ENCODE measurements at regions not wholly inside any gene's neighbourhood (a gene's known extent, or its start where the extent isn't known, plus 50 kb on each side); places are given as distances from the start of the nearest gene placed in this dataset.

GRCh38 chr2:4884117-4884571 lies 808.0 kb upstream of the SOX11 start:
- TF ChIP-seq REST (IDR thresholded peaks at IDR 0.05; ENCODE audit: insufficient read depth in 1 of 2, low read depth in 2 of 2, low read length in 2 of 2), result no peak
- no peak for TF ChIP-seq FOXP2 (optimal IDR thresholded peaks at IDR 0.05; ENCODE audit: borderline replicate concordance, extremely low read depth, extremely low read length, insufficient read depth)
- no peak for TF ChIP-seq TAF1 (IDR thresholded peaks at IDR 0.05; ENCODE audit: borderline replicate concordance, insufficient read depth, low read length)
- TF ChIP-seq SIN3A (IDR thresholded peaks at IDR 0.05; ENCODE audit: borderline replicate concordance, insufficient read depth, low read length), result no peak
- TF ChIP-seq POLR2AphosphoS5 (IDR thresholded peaks at IDR 0.05; ENCODE audit: low read depth, low read length), result no peak

GRCh38 chr2:4891394-4891793 lies 800.8 kb upstream of the SOX11 start:
- TF ChIP-seq TAF1 (IDR thresholded peaks at IDR 0.05; ENCODE audit: borderline replicate concordance, insufficient read depth, low read length) (no peak), REST (IDR thresholded peaks at IDR 0.05; ENCODE audit: insufficient read depth in 1 of 2, low read depth in 2 of 2, low read length in 2 of 2) (no peak), FOXP2 (optimal IDR thresholded peaks at IDR 0.05; ENCODE audit: borderline replicate concordance, extremely low read depth, extremely low read length, insufficient read depth) (no peak), SIN3A (IDR thresholded peaks at IDR 0.05; ENCODE audit: borderline replicate concordance, insufficient read depth, low read length) (no peak), POLR2AphosphoS5 (IDR thresholded peaks at IDR 0.05; ENCODE audit: low read depth, low read length) (no peak)

GRCh38 chr2:4895371-4895770 lies 796.8 kb upstream of the SOX11 start:
- TF ChIP-seq REST (IDR thresholded peaks at IDR 0.05; ENCODE audit: insufficient read depth in 1 of 2, low read depth in 2 of 2, low read length in 2 of 2), result no peak
- TF ChIP-seq TAF1 (IDR thresholded peaks at IDR 0.05; ENCODE audit: borderline replicate concordance, insufficient read depth, low read length), result no peak
- TF ChIP-seq POLR2AphosphoS5 (IDR thresholded peaks at IDR 0.05; ENCODE audit: low read depth, low read length), result no peak
- TF ChIP-seq FOXP2 (optimal IDR thresholded peaks at IDR 0.05; ENCODE audit: borderline replicate concordance, extremely low read depth, extremely low read length, insufficient read depth), result no peak
- no peak for TF ChIP-seq SIN3A (IDR thresholded peaks at IDR 0.05; ENCODE audit: borderline replicate concordance, insufficient read depth, low read length)

- TF ChIP-seq FOXP2 (optimal IDR thresholded peaks at IDR 0.05; ENCODE audit: borderline replicate concordance, extremely low read depth, extremely low read length, insufficient read depth) (no peak), SIN3A (IDR thresholded peaks at IDR 0.05; ENCODE audit: borderline replicate concordance, insufficient read depth, low read length) (no peak), TAF1 (IDR thresholded peaks at IDR 0.05; ENCODE audit: borderline replicate concordance, insufficient read depth, low read length) (no peak), REST (IDR thresholded peaks at IDR 0.05; ENCODE audit: insufficient read depth in 1 of 2, low read depth in 2 of 2, low read length in 2 of 2) (no peak), POLR2AphosphoS5 (IDR thresholded peaks at IDR 0.05; ENCODE audit: low read depth, low read length) (no peak)
Observed at GRCh38 chr2:4898706-4899105, 793.5 kb upstream of the SOX11 start.

- TF ChIP-seq REST (IDR thresholded peaks at IDR 0.05; ENCODE audit: insufficient read depth in 1 of 2, low read depth in 2 of 2, low read length in 2 of 2) (no peak), POLR2AphosphoS5 (IDR thresholded peaks at IDR 0.05; ENCODE audit: low read depth, low read length) (no peak), FOXP2 (optimal IDR thresholded peaks at IDR 0.05; ENCODE audit: borderline replicate concordance, extremely low read depth, extremely low read length, insufficient read depth) (no peak), SIN3A (IDR thresholded peaks at IDR 0.05; ENCODE audit: borderline replicate concordance, insufficient read depth, low read length) (no peak), TAF1 (IDR thresholded peaks at IDR 0.05; ENCODE audit: borderline replicate concordance, insufficient read depth, low read length) (no peak)
Observed at GRCh38 chr2:4900242-4900641, 791.9 kb upstream of the SOX11 start.
